ENCODE measurements at regions not wholly inside any gene's neighbourhood (a gene's known extent, or its start where the extent isn't known, plus 50 kb on each side); places are given as distances from the start of the nearest gene placed in this dataset.

GRCh38 chr4:111115881-111116280 is 493.0 kb upstream of the PITX2 start:
- no peak for TF ChIP-seq POLR2A (IDR thresholded peaks at IDR 0.05)
- no peak for TF ChIP-seq CTCF (IDR thresholded peaks at IDR 0.05)
